PC-9 (cell line): ENCODE measurements at regions not wholly inside any gene's neighbourhood (a gene's known extent, or its start where the extent isn't known, plus 50 kb on each side); places are given as distances from the start of the nearest gene placed in this dataset.

Experiments
- BruUV-seq: library from RNA; stranded (reverse); fragments of 400-500 nt; replicated peaks from 2 replicates; lab custom pipeline; 2021; lab: Mats Ljungman, UMichigan
- CTCF ChIA-PET: fragments of 300-600 bp; sonication (Branson Sonifier 250); formaldehyde crosslinking; loops from one replicate; lab custom pipeline; 2022; ENCODE audit warnings: antibody characterized with exemption; lab: Charles Lee
- POLR2A ChIA-PET: fragments of 300-600 bp; sonication (Branson Sonifier 250); formaldehyde crosslinking; loops from one replicate; lab custom pipeline; 2022; ENCODE audit warnings: antibody characterized with exemption; ENCODE audit not compliant: unreplicated experiment; lab: Charles Lee
- DNase-seq, 2 experiments: peaks; one replicate each; pipeline versions ENCODE4 v3.0.0 to v3.0.0-alpha.2; 2015 to 2022; ENCODE audit warnings: mixed read lengths in 1 of 2
- H2AFZ ChIP-seq: fragments of 200-600 bp; sonication (generic); 2 replicates; pipeline ENCODE4 v1.8.1; 2017; ENCODE audit warnings: antibody characterized with exemption
- H3F3A ChIP-seq: fragments of 200-600 bp; sonication (generic); 2 replicates; pipeline ENCODE4 v1.8.1; 2017; ENCODE audit warnings: antibody characterized with exemption, mild to moderate bottlenecking, low read depth; ENCODE audit not compliant: insufficient read depth
- H3K27ac ChIP-seq: fragments of 200-600 bp; sonication (generic); 2 replicates; pipeline ENCODE4 v1.6.1; 2016; ENCODE audit warnings: mixed run types
- H3K27me3 ChIP-seq: fragments of 200-600 bp; sonication (generic); 2 replicates; pipeline ENCODE4 v1.6.1; 2016; ENCODE audit warnings: low read depth, mixed run types; ENCODE audit not compliant: insufficient read depth
- H3K36me3 ChIP-seq: fragments of 200-600 bp; sonication (generic); 2 replicates; pipeline ENCODE4 v1.6.1; 2016; ENCODE audit warnings: low read depth, mixed run types
- H3K4me1 ChIP-seq: fragments of 200-600 bp; sonication (generic); replicated peaks from 2 replicates; pipeline ENCODE4 v1.6.1; 2016; ENCODE audit warnings: mixed run types; ENCODE audit not compliant: insufficient read depth
- H3K4me2 ChIP-seq: fragments of 200-600 bp; sonication (generic); 2 replicates; pipeline ENCODE4 v1.6.1; 2017; ENCODE audit warnings: mixed run types
- H3K4me3 ChIP-seq: fragments of 200-600 bp; sonication (generic); 2 replicates; pipeline ENCODE4 v1.6.1; 2016; ENCODE audit warnings: mixed run types
- H3K79me2 ChIP-seq: fragments of 200-600 bp; sonication (generic); 2 replicates; pipeline ENCODE4 v1.6.1; 2017; ENCODE audit warnings: low read depth, mixed run types
- H3K9me2 ChIP-seq: fragments of 200-600 bp; sonication (generic); 2 replicates; pipeline ENCODE4 v1.8.1; 2017; ENCODE audit warnings: mild to moderate bottlenecking; ENCODE audit not compliant: insufficient read depth
- H3K9me3 ChIP-seq: fragments of 200-600 bp; sonication (generic); 2 replicates; pipeline ENCODE4 v1.8.1; 2016; ENCODE audit warnings: low read depth; ENCODE audit not compliant: insufficient read depth
- H4K20me1 ChIP-seq: fragments of 200-600 bp; sonication (generic); 2 replicates; pipeline ENCODE4 v1.8.1; 2017; ENCODE audit not compliant: insufficient read depth
- CTCF ChIP-seq: fragments of 200-600 bp; sonication (generic); conservative IDR thresholded peaks from 2 replicates; pipeline ENCODE4 v1.6.1; 2017; ENCODE audit warnings: mixed run types, antibody characterized with exemption, mild to moderate bottlenecking, moderate library complexity
- EZH2 ChIP-seq: fragments of 200-600 bp; sonication (generic); IDR thresholded peaks from 2 replicates; pipeline ENCODE4 v1.8.0; 2017; ENCODE audit warnings: antibody characterized with exemption, low read depth
- intact Hi-C: fragments of 100-400 bp; cut with micrococcal nuclease; formaldehyde crosslinking; loops from one replicate; pipeline ENCODE4 v1.10.0; 2022; ENCODE audit not compliant: unreplicated experiment

GRCh38 chr5:115393239-115393638, 96.8 kb upstream of the CCDC112 start:
- intact Hi-C loops, result no loop called here

GRCh38 chr5:115392611-115393010, 96.2 kb upstream of the CCDC112 start:
- Histone ChIP-seq H3K79me2 (no peaks in the 10 kb centered on the region), H3K4me1 (0 out of 2 replicates have a peak, but pooled peaks cover 7% of the 10 kb centered on the region), H3K4me2 (no peak overlapping the region), H3K27ac (no peak overlapping the region), H2AFZ (no peak overlapping the region), H3K4me3 (no peak overlapping the region), H3K9me2 (no peaks in the 10 kb centered on the region), H4K20me1 (no peaks in the 10 kb centered on the region), H3K36me3 (no peaks in the 10 kb centered on the region), H3K27me3 (no peaks in the 10 kb centered on the region), H3F3A (no peaks in the 10 kb centered on the region), H3K9me3 (no peaks in the 10 kb centered on the region)
- CTCF ChIA-PET, result no interaction called here
- TF ChIP-seq CTCF (no peak), EZH2 (no peak)
- DNase-seq, result no peak
- POLR2A ChIA-PET, result interaction anchor here (0.5 kb wide), 1 partner anchor 24 kb away, joined by 3 read pairs; no protein-coding TSS in a partner anchor
- intact Hi-C loops, result no loop called here
- BruUV-seq, result no TSS peak

More at GRCh38 chr5:115393239-115393638, 96.8 kb upstream of the CCDC112 start:
- Histone ChIP-seq H3K79me2 (no peaks in the 10 kb centered on the region), H3K9me2 (no peaks in the 10 kb centered on the region), H3K4me1 (0 out of 2 replicates have a peak, but pooled peaks cover 7% of the 10 kb centered on the region), H3F3A (no peaks in the 10 kb centered on the region), H3K27me3 (no peaks in the 10 kb centered on the region), H2AFZ (no peak overlapping the region), H3K36me3 (no peaks in the 10 kb centered on the region), H3K9me3 (no peaks in the 10 kb centered on the region), H3K27ac (no peak overlapping the region), H3K4me2 (no peak overlapping the region), H3K4me3 (no peak overlapping the region), H4K20me1 (no peaks in the 10 kb centered on the region)
- ChIA-PET CTCF (no interaction called here), POLR2A (interaction anchor here (0.5 kb wide), 1 partner anchor 24 kb away, joined by 3 read pairs; no protein-coding TSS in a partner anchor)
- BruUV-seq, result no TSS peak
- TF ChIP-seq EZH2 (no peak), CTCF (no peak)
- DNase-seq, result no peak

- no peak for DNase-seq
- Histone ChIP-seq H3F3A (no peaks in the 10 kb centered on the region), H3K36me3 (no peaks in the 10 kb centered on the region), H3K27me3 (no peaks in the 10 kb centered on the region), H3K9me2 (no peaks in the 10 kb centered on the region; the same call in 1 of the 2 replicates), H4K20me1 (no peaks in the 10 kb centered on the region), H3K4me2 (no peak overlapping the region), H3K4me3 (no peak overlapping the region), H3K9me3 (no peaks in the 10 kb centered on the region), H3K27ac (no peak overlapping the region), H3K79me2 (no peaks in the 10 kb centered on the region), H3K4me1 (0 out of 2 replicates have a peak, but pooled peaks cover 7% of the 10 kb centered on the region), H2AFZ (no peak overlapping the region)
- CTCF ChIA-PET, result no interaction called here
- POLR2A ChIA-PET, result no interaction called here
- no TSS peak for BruUV-seq
- TF ChIP-seq CTCF (no peak), EZH2 (no peak)
- intact Hi-C loops, result no loop called here
Observed at GRCh38 chr5:115391780-115392179, 95.3 kb upstream of the CCDC112 start.
